GM10266 (cell line): ENCODE measurements at regions not wholly inside any gene's neighbourhood (a gene's known extent, or its start where the extent isn't known, plus 50 kb on each side); places are given as distances from the start of the nearest gene placed in this dataset.
"Not testable (repeated sequence)": the region's sequence is repeated elsewhere in the genome, so short reads cannot be mapped to it uniquely, and the experiment has no call there.

ENCODE experiments used
- DNase-seq: peaks from one replicate; pipeline ENCODE4 v3.0.0; 2012; ENCODE audit errors: extremely low spot score
- TF ChIP-seq, protein P1 (sequence below): IDR thresholded peaks from 2 replicates; pipeline ENCODE4 v1.5.1; 2012; ENCODE audit warnings: mild to moderate bottlenecking, low read depth; ENCODE audit not compliant: control insufficient read depth, insufficient read depth; ENCODE audit errors: missing control alignments

GRCh38 chr20:29756664-29757063 is 1500.8 kb upstream of the DEFB115 start:
- TF ChIP-seq, protein P1, sequence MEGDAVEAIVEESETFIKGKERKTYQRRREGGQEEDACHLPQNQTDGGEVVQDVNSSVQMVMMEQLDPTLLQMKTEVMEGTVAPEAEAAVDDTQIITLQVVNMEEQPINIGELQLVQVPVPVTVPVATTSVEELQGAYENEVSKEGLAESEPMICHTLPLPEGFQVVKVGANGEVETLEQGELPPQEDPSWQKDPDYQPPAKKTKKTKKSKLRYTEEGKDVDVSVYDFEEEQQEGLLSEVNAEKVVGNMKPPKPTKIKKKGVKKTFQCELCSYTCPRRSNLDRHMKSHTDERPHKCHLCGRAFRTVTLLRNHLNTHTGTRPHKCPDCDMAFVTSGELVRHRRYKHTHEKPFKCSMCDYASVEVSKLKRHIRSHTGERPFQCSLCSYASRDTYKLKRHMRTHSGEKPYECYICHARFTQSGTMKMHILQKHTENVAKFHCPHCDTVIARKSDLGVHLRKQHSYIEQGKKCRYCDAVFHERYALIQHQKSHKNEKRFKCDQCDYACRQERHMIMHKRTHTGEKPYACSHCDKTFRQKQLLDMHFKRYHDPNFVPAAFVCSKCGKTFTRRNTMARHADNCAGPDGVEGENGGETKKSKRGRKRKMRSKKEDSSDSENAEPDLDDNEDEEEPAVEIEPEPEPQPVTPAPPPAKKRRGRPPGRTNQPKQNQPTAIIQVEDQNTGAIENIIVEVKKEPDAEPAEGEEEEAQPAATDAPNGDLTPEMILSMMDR, result no peak
- DNase-seq, result no peak

DNA sequence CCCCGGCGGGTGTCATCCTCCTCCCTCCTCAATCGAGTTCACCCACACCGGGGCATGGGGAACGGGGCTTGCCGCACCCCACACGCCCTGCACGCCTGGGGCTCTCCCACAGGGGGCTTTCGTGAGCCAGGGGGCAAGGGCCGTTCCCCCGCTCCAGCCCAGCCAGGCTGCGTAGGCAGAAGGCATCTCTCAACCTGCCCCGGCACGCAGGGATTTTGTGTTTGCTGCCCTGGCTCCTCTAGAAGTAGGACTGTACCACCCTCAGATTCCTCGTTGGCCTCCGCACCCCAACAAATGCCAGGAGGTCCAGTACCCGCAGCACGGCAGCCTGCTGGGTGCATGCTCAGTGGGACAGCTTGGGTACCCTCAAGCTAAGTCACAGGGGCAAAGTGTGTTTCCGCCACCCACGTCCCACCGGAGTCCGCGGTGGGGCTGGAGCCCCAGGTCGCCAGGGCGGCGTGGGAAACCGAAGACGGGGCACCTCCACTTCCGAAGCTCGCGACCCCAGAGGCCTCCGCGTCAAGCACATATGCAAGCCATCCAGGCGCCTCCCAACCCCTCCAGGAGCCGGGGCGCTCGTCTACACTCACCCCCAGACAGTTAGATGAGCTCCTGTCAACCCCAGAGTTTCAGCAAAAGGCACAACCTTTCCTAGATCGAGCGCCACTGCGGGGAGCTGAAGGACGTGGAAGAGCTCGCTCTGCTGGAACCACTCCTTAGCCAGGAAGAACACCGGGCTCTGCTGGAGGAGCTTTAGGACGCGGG is 1495.7 kb upstream of the DEFB115 start:
- DNase-seq, result not testable (repeated sequence)

GRCh38 chr20:29762620-29763019 is 1494.8 kb upstream of the DEFB115 start:
- TF ChIP-seq, protein P1, result no peak
- no peak for DNase-seq

- no peak for DNase-seq
- TF ChIP-seq, protein P1, result no peak
Measured at GRCh38 chr20:29763821-29764511, 1493.5 kb upstream of the DEFB115 start.

GRCh38 chr20:29764922-29765610 is 1492.4 kb upstream of the DEFB115 start:
- DNase-seq, result not testable (repeated sequence)

DNA sequence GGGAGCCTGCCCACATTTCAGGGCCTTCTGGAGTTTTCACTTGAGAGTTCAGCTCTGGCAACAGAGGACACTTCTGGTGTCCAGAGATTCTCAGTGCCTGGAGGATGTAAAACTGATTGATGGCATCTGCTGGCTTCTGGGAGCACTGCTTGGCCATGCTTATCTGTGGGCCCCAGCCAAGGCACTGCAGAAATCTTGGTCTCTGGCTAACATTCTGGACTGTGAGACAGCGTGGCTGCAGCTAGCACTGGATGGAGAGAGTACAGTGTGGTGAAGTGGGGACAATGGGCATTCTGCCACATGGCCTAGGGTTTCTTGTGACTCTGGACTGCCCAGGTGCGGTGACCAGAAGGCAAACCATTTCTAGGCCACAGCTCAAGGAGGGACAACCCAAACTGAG is 1479.4 kb upstream of the DEFB115 start:
- DNase-seq, result not testable (repeated sequence)

DNA sequence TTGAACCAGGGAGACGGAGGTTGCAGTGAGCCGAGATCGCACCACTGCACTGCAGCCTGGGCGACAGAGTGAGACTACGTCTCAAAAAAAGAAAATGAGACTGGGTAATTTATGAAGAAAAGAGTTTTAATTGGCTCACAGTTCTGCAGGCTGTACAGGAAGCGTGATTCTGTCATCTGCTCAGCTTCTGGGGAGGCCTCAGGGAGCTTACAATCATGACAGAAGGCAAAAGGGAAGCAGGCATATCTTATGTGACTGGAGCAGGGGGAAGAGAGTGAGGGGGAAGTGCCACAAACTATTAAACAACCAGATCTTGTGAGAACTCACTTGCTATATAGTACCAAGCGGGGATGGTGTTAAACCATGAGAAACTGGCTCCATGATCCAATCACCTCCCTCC is 1476.2 kb upstream of the DEFB115 start:
- not testable (repeated sequence) for DNase-seq

DNA sequence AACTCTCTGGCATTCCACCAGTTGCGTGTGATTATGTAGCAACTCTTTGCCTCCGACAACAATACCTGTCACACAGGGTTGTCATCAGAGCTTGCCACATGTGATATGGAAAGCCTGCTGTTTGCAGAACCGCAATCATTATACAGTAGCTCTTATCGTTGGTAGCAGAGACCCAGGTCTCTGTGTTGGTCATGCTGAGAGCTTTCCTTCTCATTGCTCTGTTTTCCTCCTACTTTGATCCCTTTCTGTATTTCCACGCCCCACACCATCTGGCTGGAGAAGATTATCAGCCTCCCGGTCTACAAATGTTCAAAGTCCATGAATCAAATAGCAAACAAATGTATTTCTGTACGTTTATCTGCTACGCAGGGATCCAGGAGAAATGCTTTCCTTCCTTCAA is 1475.6 kb upstream of the DEFB115 start:
- DNase-seq, result not testable (repeated sequence)

DNA sequence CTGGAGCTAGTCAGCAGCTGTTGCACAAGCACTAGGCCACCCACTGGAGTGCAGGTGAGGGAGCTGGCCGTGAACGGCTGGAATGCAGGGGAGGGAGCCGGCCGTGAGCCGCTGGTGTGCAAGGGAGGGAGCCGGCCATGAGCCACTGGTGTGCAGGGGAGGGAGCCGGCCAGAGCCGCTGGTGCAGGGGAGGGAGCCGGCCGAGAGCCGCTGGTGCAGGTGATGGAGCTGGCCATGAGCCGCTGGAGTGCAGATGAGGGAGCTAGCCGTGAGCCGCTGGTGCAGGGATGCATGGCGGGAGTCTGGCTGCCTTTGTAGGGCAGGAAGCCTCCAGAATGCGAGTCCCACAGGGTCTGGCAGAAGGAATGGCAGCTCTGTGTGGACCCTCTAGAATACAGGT is 1470.0 kb upstream of the DEFB115 start:
- not testable (repeated sequence) for DNase-seq

DNA sequence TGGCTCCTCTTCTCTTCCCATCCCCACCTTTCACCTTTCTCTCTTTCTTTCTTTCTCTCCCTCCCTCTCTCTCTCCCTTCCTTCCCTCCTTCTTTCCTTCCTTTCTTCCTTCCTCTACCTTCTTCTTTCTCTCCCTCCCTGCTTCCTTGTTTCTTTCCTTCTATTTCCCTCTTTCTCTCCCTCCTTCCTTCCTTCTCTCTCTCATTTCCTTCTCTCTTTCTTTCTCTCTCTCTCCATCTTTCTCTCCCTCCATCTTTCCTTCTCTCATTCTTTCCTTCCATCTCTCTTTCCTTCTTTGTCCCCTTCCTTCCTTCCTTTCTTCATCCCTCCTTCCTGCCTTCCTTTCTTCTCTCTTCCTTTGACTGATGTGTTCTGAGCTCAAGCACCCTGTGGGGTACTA is 1467.0 kb upstream of the DEFB115 start:
- DNase-seq, result no peak
- TF ChIP-seq, protein P1, result no peak

GRCh38 chr20:29831508-29831907 is 1426.0 kb upstream of the DEFB115 start:
- DNase-seq, result not testable (repeated sequence)

DNA sequence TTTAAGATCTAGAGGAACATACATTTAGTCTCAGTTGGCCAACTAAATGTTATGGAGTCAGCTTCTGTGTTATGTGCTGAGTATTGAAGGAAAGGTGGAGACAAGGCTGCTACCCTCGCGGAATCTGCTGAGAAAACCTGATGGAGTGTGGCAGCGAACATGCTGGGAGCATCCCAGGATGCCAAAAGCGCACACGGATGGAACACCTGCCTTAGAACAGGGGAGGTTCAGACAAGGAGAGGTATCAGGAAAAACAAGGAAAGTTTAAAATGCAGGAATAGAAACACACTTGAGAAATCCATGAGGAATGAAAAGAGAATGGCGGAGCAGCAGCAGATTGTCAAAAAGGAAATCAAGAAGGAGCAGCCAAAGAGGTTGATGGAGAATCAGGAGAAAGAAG is 1389.5 kb upstream of the DEFB115 start:
- not testable (repeated sequence) for DNase-seq

DNA sequence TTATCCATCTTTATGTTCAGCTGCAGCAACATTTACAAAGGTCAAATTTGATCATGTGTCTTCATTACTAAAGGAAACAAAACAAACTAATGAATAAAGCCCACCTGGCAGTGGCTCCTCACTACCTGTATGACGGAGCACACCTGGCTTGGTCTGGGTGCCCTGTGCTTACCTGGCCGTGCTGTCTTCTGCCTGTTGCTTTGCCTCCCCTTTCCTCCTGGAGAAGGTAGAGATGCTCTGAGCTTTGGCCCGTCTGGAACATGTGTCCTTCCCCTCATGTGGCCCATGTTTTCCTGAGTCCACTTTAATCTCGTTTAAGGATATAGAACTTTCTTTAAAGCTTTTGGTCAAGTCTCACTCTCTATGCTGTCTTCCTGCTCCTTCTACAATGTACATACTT is 1388.8 kb upstream of the DEFB115 start:
- DNase-seq, result not testable (repeated sequence)

GRCh38 chr20:29871816-29872215 is 1385.6 kb upstream of the DEFB115 start:
- not testable (repeated sequence) for DNase-seq
